K562 (cell line): ENCODE measurements at regions not wholly inside any gene's neighbourhood (a gene's known extent, or its start where the extent isn't known, plus 50 kb on each side); places are given as distances from the start of the nearest gene placed in this dataset.

Experiments
- ATAC-seq: fragments of 200-7000 bp; cut with Tn5 transposase; 3 replicates; pipeline ENCODE4 v1.9.1; 2020; ENCODE audit warnings: moderate library complexity
- BruUV-seq: library from RNA; stranded (reverse); fragments of 400-500 nt; replicated peaks from 2 replicates; lab custom pipeline; 2021; lab: Mats Ljungman, UMichigan
- CTCF ChIA-PET: fragments of 300-600 bp; formaldehyde crosslinking; extraction: SDS; loops from one replicate; lab custom pipeline; 2021; ENCODE audit warnings: low intra/inter-chr PET ratio; lab: Yijun Ruan, JAX
- POLR2A ChIA-PET: fragments of 300-600, 350-650 bp; sonication (Branson Sonifier 250); formaldehyde crosslinking; extraction: SDS; loops from one replicate; lab custom pipeline; 2021; ENCODE audit warnings: antibody characterized with exemption, inconsistent platforms; lab: Yijun Ruan, JAX
- DNase-seq, 4 experiments: peaks; one replicate each; pipeline versions ENCODE4 v3.0.0 to v3.0.0-alpha.2; 2011 to 2018; ENCODE audit warnings: low spot score in 3 of 4, mixed read lengths in 3 of 4; ENCODE audit errors: extremely low read depth in 1 of 4
- FAIRE-seq: peaks from 2 replicates; lab custom pipeline; 2011; peaks lifted over from hg19 to GRCh38; lab: Jason Lieb, UNC
- H2AFZ ChIP-seq: 2 replicates; pipeline ENCODE4 v1.6.0; 2011; ENCODE audit warnings: low read depth, low read length, control low read depth, inconsistent platforms
- H3K27ac ChIP-seq: fragments of 200-600 bp; 3 replicates; pipeline ENCODE4 v1.8.0; 2011; ENCODE audit warnings: low read depth, mild to moderate bottlenecking, control low read depth, inconsistent platforms, low read length, moderate library complexity, mixed read lengths; ENCODE audit errors: extremely low read depth
- H3K27me3 ChIP-seq, 2 experiments: fragments of 300-600 bp in 1 of 2; 2 replicates in 1 of 2; 3 replicates in 1 of 2; pipeline versions ENCODE4 v1.6.0 to v1.8.0; 2011; ENCODE audit warnings: inconsistent platforms in 2 of 2, low read length in 2 of 2, mild to moderate bottlenecking in 1 of 2, mixed read lengths in 1 of 2, moderate library complexity in 1 of 2; ENCODE audit not compliant: control insufficient read depth in 2 of 2, insufficient read depth in 2 of 2
- H3K36me3 ChIP-seq: fragments of 300-600 bp; 3 replicates; pipeline ENCODE4 v1.8.0; 2011; ENCODE audit warnings: mild to moderate bottlenecking, low read length, inconsistent platforms; ENCODE audit not compliant: control insufficient read depth, insufficient read depth
- H3K4me1 ChIP-seq, 2 experiments: fragments of 200-600 bp in 1 of 2; replicated peaks in 1 of 2; 2 replicates in 1 of 2; 3 replicates in 1 of 2; pipeline versions ENCODE4 v1.5.1 to v1.8.0; 2011; ENCODE audit warnings: inconsistent platforms in 2 of 2, low read length in 2 of 2, mild to moderate bottlenecking in 1 of 2, mixed read lengths in 1 of 2, moderate library complexity in 1 of 2; ENCODE audit not compliant: control insufficient read depth in 2 of 2, insufficient read depth in 2 of 2
- H3K4me2 ChIP-seq: 2 replicates; pipeline ENCODE4 v1.6.1; 2011; ENCODE audit warnings: low read length, control low read depth, inconsistent platforms, mixed read lengths; ENCODE audit not compliant: insufficient read depth
- H3K4me3 ChIP-seq: fragments of 200-600 bp; sonication (generic), shearing (Covaris generic); 2 replicates; pipeline ENCODE4 v1.5.1; 2016; ENCODE audit warnings: control low read depth, inconsistent platforms
- H3K79me2 ChIP-seq: fragments of 200-600 bp; 3 replicates; pipeline ENCODE4 v1.8.0; 2011; ENCODE audit warnings: low read length, inconsistent platforms; ENCODE audit not compliant: control insufficient read depth, insufficient read depth
- H3K9ac ChIP-seq, 2 experiments: 2 replicates each; pipeline versions ENCODE4 v1.6.0 to v1.6.1; 2011; ENCODE audit warnings: low read depth in 2 of 2, low read length in 2 of 2, control low read depth in 1 of 2, inconsistent platforms in 1 of 2, mild to moderate bottlenecking in 1 of 2, mixed read lengths in 1 of 2; ENCODE audit not compliant: insufficient read depth in 1 of 2
- H3K9me1 ChIP-seq: one replicate; pipeline ENCODE4 v1.6.0; 2011; ENCODE audit warnings: inconsistent platforms, mild to moderate bottlenecking, low read length, moderate library complexity; ENCODE audit not compliant: control insufficient read depth, insufficient read depth
- H3K9me3 ChIP-seq: replicated peaks from 2 replicates; pipeline ENCODE4 v1.5.1; 2011; ENCODE audit warnings: low read depth, low read length, inconsistent platforms; ENCODE audit not compliant: control insufficient read depth, insufficient read depth
- H4K20me1 ChIP-seq: replicated peaks from 2 replicates; pipeline ENCODE4 v1.6.1; 2011; ENCODE audit warnings: low read length, inconsistent platforms, mixed read lengths; ENCODE audit not compliant: control insufficient read depth, insufficient read depth
- CHD4 ChIP-seq: fragments of 200-600 bp; sonication (generic); IDR thresholded peaks from 3 replicates; pipeline ENCODE4 v1.6.1; 2012; ENCODE audit warnings: low read depth, mild to moderate bottlenecking, mixed read lengths, low read length, inconsistent platforms; ENCODE audit not compliant: insufficient read depth, insufficient replicate concordance, poor library complexity, severe bottlenecking
- GTF2F1 ChIP-seq: IDR thresholded peaks from 2 replicates; pipeline ENCODE4 v1.6.1; 2011; ENCODE audit warnings: low read depth, low read length, improper control_type of control experiment
- KDM1A ChIP-seq, 2 experiments: fragments of 450-650 bp; IDR thresholded peaks; 2 replicates each; pipeline ENCODE4 v1.6.1; 2016; ENCODE audit warnings: mild to moderate bottlenecking in 2 of 2
- KLF13 ChIP-seq: fragments of 450-650 bp; IDR thresholded peaks from 2 replicates; pipeline ENCODE4 v1.6.1; 2016; ENCODE audit warnings: missing genetic modification characterization, low read depth, mild to moderate bottlenecking, missing compliant biosample characterization, moderate library complexity, borderline replicate concordance
- NONO ChIP-seq, 2 experiments: fragments of 200-400 bp in 1 of 2; fragments of 450-650 bp in 1 of 2; formaldehyde crosslinking in 1 of 2; IDR thresholded peaks; 2 replicates each; pipeline ENCODE4 v1.6.1; 2017; ENCODE audit warnings: low read depth in 2 of 2, mild to moderate bottlenecking in 2 of 2, moderate library complexity in 2 of 2, low read length in 1 of 2
- NR2C1 ChIP-seq, 2 experiments: fragments of 450-650 bp; IDR thresholded peaks; 2 replicates each; pipeline ENCODE4 v1.6.1; 2017; ENCODE audit warnings: mild to moderate bottlenecking in 2 of 2, antibody characterized with exemption in 1 of 2, inconsistent platforms in 1 of 2, missing compliant biosample characterization in 1 of 2, missing genetic modification characterization in 1 of 2
- SMARCA4 ChIP-seq: fragments of 450-650 bp; IDR thresholded peaks from 2 replicates; pipeline ENCODE4 v1.6.1; 2016
- WGBS: fragments of 100-300 bp; shearing (Covaris generic); methylation state at CpG from one replicate; pipeline ENCODE4 v1.1.6; 2016; ENCODE audit warnings: low coverage, mixed read lengths; ENCODE audit not compliant: insufficient coverage; ENCODE audit errors: missing lambda C conversion rate; 5-methylcytosine and 5-hydroxymethylcytosine counted together
- in situ Hi-C: fragments of 300-500 bp; cut with MboI; formaldehyde crosslinking; loops from 4 replicates; pipeline ENCODE4 v1.15.0; 2018; ENCODE audit warnings: inconsistent platforms, mixed read lengths
- intact Hi-C: fragments of 100-400 bp; cut with micrococcal nuclease; formaldehyde crosslinking; loops from 2 replicates; pipeline ENCODE4 v1.14.2; 2022
- TF ChIP-seq, protein P1 (sequence below), 2 experiments: fragments of 450-650 bp in 1 of 2; sonication (generic) in 1 of 2; formaldehyde crosslinking in 1 of 2; IDR thresholded peaks; 2 replicates each; pipeline versions ENCODE4 v1.7.1 to v1.9.0; 2016 to 2022; ENCODE audit warnings: inconsistent platforms in 1 of 2, mild to moderate bottlenecking in 1 of 2, missing genetic modification reagents in 1 of 2
- TF ChIP-seq, protein P2 (sequence below): fragments of 250-450 bp; sonication (Bioruptor Pico); IDR thresholded peaks from 2 replicates; pipeline ENCODE4 v1.4.0; 2020; ENCODE audit warnings: mild to moderate bottlenecking, moderate library complexity

DNA sequence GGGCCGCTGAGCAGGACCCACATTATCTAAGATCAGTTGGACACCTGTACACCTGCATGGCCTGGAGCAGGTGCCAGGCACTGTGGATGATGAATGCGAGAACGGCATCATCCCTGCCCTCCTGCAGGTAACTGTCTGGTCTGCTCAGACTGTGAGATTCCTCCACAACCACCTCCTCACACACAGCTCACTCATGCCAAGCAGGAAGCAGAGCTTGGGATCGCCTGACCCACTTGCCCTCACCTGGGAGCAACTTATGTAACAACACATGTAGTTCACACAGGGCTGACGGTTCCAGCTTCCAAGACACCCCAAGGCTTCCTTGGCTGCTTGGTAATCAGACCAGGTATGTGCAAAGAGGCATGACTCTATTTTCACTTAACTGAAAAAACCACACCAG lies 359.2 kb downstream of the PREX1 start:
- ChIA-PET POLR2A (no interaction called here), CTCF (no interaction called here)
- no peak overlapping the region for H3K9ac ChIP-seq
- no peaks in the 10 kb centered on the region for H4K20me1 ChIP-seq
- H3K27me3 ChIP-seq = peaks cover 6 to 26% of the 10 kb centered on the region in 2 experiments; a peak in 4 of 5 replicates
- H2AFZ ChIP-seq = no peak overlapping the region
- H3K79me2 ChIP-seq = no peaks in the 10 kb centered on the region
- BruUV-seq = no TSS peak
- no peak for FAIRE-seq
- H3K36me3 ChIP-seq = no peaks in the 10 kb centered on the region
- no peak overlapping the region for H3K4me3 ChIP-seq
- no peak overlapping the region for H3K4me2 ChIP-seq
- no peaks in the 10 kb centered on the region for H3K4me1 ChIP-seq
- H3K27ac ChIP-seq = no peak overlapping the region
- H3K9me3 ChIP-seq = no peaks in the 10 kb centered on the region
- H3K9me1 ChIP-seq = no peaks in the 10 kb centered on the region
- WGBS = 3% methylated on average over 5 of the region's 5 CpGs
- in situ Hi-C loops = no loop called here
- no peak for ATAC-seq
- DNase-seq = no peak
- intact Hi-C loops = no loop called here
- TF ChIP-seq SMARCA4 = no peak
- no peak for TF ChIP-seq KLF13 (tag)
- no peak for TF ChIP-seq GTF2F1
- no peak for TF ChIP-seq KDM1A (IDR thresholded peaks at IDR 0.05)
- no peak for TF ChIP-seq NONO (IDR thresholded peaks at IDR 0.05; ENCODE audit: low read depth in 2 of 2, low read length in 1 of 2)
- TF ChIP-seq, protein P1, sequence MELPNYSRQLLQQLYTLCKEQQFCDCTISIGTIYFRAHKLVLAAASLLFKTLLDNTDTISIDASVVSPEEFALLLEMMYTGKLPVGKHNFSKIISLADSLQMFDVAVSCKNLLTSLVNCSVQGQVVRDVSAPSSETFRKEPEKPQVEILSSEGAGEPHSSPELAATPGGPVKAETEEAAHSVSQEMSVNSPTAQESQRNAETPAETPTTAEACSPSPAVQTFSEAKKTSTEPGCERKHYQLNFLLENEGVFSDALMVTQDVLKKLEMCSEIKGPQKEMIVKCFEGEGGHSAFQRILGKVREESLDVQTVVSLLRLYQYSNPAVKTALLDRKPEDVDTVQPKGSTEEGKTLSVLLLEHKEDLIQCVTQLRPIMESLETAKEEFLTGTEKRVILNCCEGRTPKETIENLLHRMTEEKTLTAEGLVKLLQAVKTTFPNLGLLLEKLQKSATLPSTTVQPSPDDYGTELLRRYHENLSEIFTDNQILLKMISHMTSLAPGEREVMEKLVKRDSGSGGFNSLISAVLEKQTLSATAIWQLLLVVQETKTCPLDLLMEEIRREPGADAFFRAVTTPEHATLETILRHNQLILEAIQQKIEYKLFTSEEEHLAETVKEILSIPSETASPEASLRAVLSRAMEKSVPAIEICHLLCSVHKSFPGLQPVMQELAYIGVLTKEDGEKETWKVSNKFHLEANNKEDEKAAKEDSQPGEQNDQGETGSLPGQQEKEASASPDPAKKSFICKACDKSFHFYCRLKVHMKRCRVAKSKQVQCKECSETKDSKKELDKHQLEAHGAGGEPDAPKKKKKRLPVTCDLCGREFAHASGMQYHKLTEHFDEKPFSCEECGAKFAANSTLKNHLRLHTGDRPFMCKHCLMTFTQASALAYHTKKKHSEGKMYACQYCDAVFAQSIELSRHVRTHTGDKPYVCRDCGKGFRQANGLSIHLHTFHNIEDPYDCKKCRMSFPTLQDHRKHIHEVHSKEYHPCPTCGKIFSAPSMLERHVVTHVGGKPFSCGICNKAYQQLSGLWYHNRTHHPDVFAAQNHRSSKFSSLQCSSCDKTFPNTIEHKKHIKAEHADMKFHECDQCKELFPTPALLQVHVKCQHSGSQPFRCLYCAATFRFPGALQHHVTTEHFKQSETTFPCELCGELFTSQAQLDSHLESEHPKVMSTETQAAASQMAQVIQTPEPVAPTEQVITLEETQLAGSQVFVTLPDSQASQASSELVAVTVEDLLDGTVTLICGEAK (IDR thresholded peaks at IDR 0.05) = no peak
- TF ChIP-seq, protein P1 (CRISPR knock-in tag; IDR thresholded peaks at IDR 0.05) = no peak
- TF ChIP-seq, protein P2, sequence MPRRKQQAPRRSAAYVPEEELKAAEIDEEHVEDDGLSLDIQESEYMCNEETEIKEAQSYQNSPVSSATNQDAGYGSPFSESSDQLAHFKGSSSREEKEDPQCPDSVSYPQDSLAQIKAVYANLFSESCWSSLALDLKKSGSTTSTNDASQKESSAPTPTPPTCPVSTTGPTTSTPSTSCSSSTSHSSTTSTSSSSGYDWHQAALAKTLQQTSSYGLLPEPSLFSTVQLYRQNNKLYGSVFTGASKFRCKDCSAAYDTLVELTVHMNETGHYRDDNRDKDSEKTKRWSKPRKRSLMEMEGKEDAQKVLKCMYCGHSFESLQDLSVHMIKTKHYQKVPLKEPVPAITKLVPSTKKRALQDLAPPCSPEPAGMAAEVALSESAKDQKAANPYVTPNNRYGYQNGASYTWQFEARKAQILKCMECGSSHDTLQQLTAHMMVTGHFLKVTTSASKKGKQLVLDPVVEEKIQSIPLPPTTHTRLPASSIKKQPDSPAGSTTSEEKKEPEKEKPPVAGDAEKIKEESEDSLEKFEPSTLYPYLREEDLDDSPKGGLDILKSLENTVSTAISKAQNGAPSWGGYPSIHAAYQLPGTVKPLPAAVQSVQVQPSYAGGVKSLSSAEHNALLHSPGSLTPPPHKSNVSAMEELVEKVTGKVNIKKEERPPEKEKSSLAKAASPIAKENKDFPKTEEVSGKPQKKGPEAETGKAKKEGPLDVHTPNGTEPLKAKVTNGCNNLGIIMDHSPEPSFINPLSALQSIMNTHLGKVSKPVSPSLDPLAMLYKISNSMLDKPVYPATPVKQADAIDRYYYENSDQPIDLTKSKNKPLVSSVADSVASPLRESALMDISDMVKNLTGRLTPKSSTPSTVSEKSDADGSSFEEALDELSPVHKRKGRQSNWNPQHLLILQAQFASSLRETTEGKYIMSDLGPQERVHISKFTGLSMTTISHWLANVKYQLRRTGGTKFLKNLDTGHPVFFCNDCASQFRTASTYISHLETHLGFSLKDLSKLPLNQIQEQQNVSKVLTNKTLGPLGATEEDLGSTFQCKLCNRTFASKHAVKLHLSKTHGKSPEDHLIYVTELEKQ (CRISPR knock-in tag) = no peak
- no peak for TF ChIP-seq NR2C1 (IDR thresholded peaks at IDR 0.05)
- no peak for TF ChIP-seq NR2C1 (tag; IDR thresholded peaks at IDR 0.05)
- no peak for TF ChIP-seq CHD4
